MM.1S (cell line): ENCODE measurements at regions not wholly inside any gene's neighbourhood (a gene's known extent, or its start where the extent isn't known, plus 50 kb on each side); places are given as distances from the start of the nearest gene placed in this dataset.

Experiments used
- DNase-seq: peaks from one replicate; pipeline ENCODE4 v3.0.0-alpha.2; 2015
- H2AFZ ChIP-seq: fragments of 300-600 bp; sonication (generic); 2 replicates; pipeline ENCODE4 v1.6.0; 2016; ENCODE audit warnings: antibody characterized with exemption, low read length
- H3F3A ChIP-seq: fragments of 300-600 bp; sonication (generic); 2 replicates; pipeline ENCODE4 v1.6.1; 2016; ENCODE audit warnings: mild to moderate bottlenecking, antibody characterized with exemption, low read length, moderate library complexity, mixed read lengths; ENCODE audit not compliant: insufficient read depth
- H3K27ac ChIP-seq: fragments of 300-600 bp; sonication (generic); 2 replicates; pipeline ENCODE4 v1.5.1; 2016; ENCODE audit warnings: mild to moderate bottlenecking, low read length
- H3K27me3 ChIP-seq: fragments of 300-600 bp; sonication (generic); replicated peaks from 2 replicates; pipeline ENCODE4 v1.6.0; 2016; ENCODE audit warnings: low read length; ENCODE audit not compliant: insufficient read depth
- H3K36me3 ChIP-seq: fragments of 300-600 bp; sonication (generic); replicated peaks from 2 replicates; pipeline ENCODE4 v1.6.1; 2016; ENCODE audit warnings: mild to moderate bottlenecking, low read length, mixed read lengths; ENCODE audit not compliant: insufficient read depth
- H3K4me1 ChIP-seq: fragments of 300-600 bp; sonication (generic); 2 replicates; pipeline ENCODE4 v1.6.1; 2016; ENCODE audit warnings: low read length, mixed read lengths
- H3K4me2 ChIP-seq: fragments of 300-600 bp; sonication (generic); 2 replicates; pipeline ENCODE4 v1.6.0; 2016; ENCODE audit warnings: low read depth, low read length
- H3K4me3 ChIP-seq: fragments of 300-600 bp; sonication (generic); 2 replicates; pipeline ENCODE4 v1.5.1; 2016; ENCODE audit warnings: low read length, mixed read lengths
- H3K79me2 ChIP-seq: fragments of 300-600 bp; sonication (generic); 2 replicates; pipeline ENCODE4 v1.6.1; 2016; ENCODE audit warnings: mixed run types, low read length, mixed read lengths
- H3K9ac ChIP-seq: fragments of 300-600 bp; sonication (generic); 2 replicates; pipeline ENCODE4 v1.6.1; 2016; ENCODE audit warnings: low read length, mixed read lengths
- H3K9me2 ChIP-seq: fragments of 300-600 bp; sonication (generic); replicated peaks from 2 replicates; pipeline ENCODE4 v1.6.1; 2016; ENCODE audit warnings: mild to moderate bottlenecking, low read length, mixed read lengths; ENCODE audit not compliant: insufficient read depth
- H3K9me3 ChIP-seq: fragments of 300-600 bp; sonication (generic); replicated peaks from 2 replicates; pipeline ENCODE4 v1.6.1; 2016; ENCODE audit warnings: mild to moderate bottlenecking, low read length, mixed read lengths; ENCODE audit not compliant: insufficient read depth
- H4K20me1 ChIP-seq: fragments of 300-600 bp; sonication (generic); 2 replicates; pipeline ENCODE4 v1.6.1; 2016; ENCODE audit warnings: mild to moderate bottlenecking, low read length, moderate library complexity, mixed read lengths; ENCODE audit not compliant: insufficient read depth
- CTCF ChIP-seq: fragments of 300-600 bp; sonication (generic); IDR thresholded peaks from 2 replicates; pipeline ENCODE4 v1.5.1; 2016; ENCODE audit warnings: antibody characterized with exemption, low read length, mixed read lengths
- EZH2 ChIP-seq: fragments of 300-600 bp; sonication (generic); optimal IDR thresholded peaks from 2 replicates; pipeline ENCODE3; 2017; ENCODE audit warnings: low read depth, mild to moderate bottlenecking, antibody characterized with exemption, low read length, mixed read lengths
- EZH2phosphoT487 ChIP-seq: fragments of 300-600 bp; sonication (generic); IDR thresholded peaks from 2 replicates; pipeline ENCODE4 v1.6.1; 2018; ENCODE audit warnings: antibody characterized with exemption, low read length

- no peak overlapping the region for H3K27ac ChIP-seq
- no peak overlapping the region for H2AFZ ChIP-seq
- H3K4me1 ChIP-seq = no peaks in the 10 kb centered on the region
- H3K9ac ChIP-seq = no peak overlapping the region
- no peaks in the 10 kb centered on the region for H3K27me3 ChIP-seq
- H3K79me2 ChIP-seq = no peaks in the 10 kb centered on the region
- no peaks in the 10 kb centered on the region for H3F3A ChIP-seq
- no peak overlapping the region for H3K4me3 ChIP-seq
- H3K9me2 ChIP-seq = no peaks in the 10 kb centered on the region
- no peak overlapping the region for H3K4me2 ChIP-seq
- TF ChIP-seq EZH2 = no peak
- TF ChIP-seq EZH2phosphoT487 = no peak
- TF ChIP-seq CTCF = no peak
- no peaks in the 10 kb centered on the region for H3K36me3 ChIP-seq
- no peak for DNase-seq
- H3K9me3 ChIP-seq = no peaks in the 10 kb centered on the region
- no peaks in the 10 kb centered on the region for H4K20me1 ChIP-seq
Measured at GRCh38 chr5:105745111-105745510, 1925.6 kb downstream of the EFNA5 start.

- no peak for TF ChIP-seq EZH2
- TF ChIP-seq EZH2phosphoT487 = no peak
- no peak for TF ChIP-seq CTCF
- Histone ChIP-seq H3K36me3 (no peaks in the 10 kb centered on the region), H3K4me3 (0 out of 2 replicates have a peak overlapping the region, but pooled peaks have one; percentile 4), H3K27me3 (no peaks in the 10 kb centered on the region), H2AFZ (peak overlapping the region; percentile 7; the same call in 1 of the 2 replicates), H4K20me1 (no peaks in the 10 kb centered on the region), H3K9me2 (no peaks in the 10 kb centered on the region), H3K79me2 (no peaks in the 10 kb centered on the region), H3K27ac (peak overlapping the region; percentile 4; the same call in 1 of the 2 replicates), H3K4me2 (peak overlapping the region; percentile 35; the same call in 1 of the 2 replicates), H3K4me1 (0 out of 2 replicates have a peak, but pooled peaks cover 3% of the 10 kb centered on the region), H3K9ac (no peak overlapping the region), H3F3A (no peaks in the 10 kb centered on the region), H3K9me3 (no peaks in the 10 kb centered on the region)
- peak; percentile 15 for DNase-seq
Measured at GRCh38 chr5:105740242-105740641, 1930.5 kb downstream of the EFNA5 start.

- peak overlapping the region; percentile 35; the same call in 1 of the 2 replicates for H3K4me2 ChIP-seq
- H3K9me2 ChIP-seq = no peaks in the 10 kb centered on the region
- no peaks in the 10 kb centered on the region for H3F3A ChIP-seq
- H3K9me3 ChIP-seq = no peaks in the 10 kb centered on the region
- peak; percentile 43 for DNase-seq
- H3K27me3 ChIP-seq = no peaks in the 10 kb centered on the region
- no peak overlapping the region for H2AFZ ChIP-seq
- no peaks in the 10 kb centered on the region for H3K36me3 ChIP-seq
- no peak overlapping the region for H3K9ac ChIP-seq
- no peaks in the 10 kb centered on the region for H4K20me1 ChIP-seq
- 0 out of 2 replicates have a peak, but pooled peaks cover 3% of the 10 kb centered on the region for H3K4me1 ChIP-seq
- H3K27ac ChIP-seq = peak overlapping the region; percentile 4; the same call in 1 of the 2 replicates
- 0 out of 2 replicates have a peak overlapping the region, but pooled peaks have one; percentile 4 for H3K4me3 ChIP-seq
- no peaks in the 10 kb centered on the region for H3K79me2 ChIP-seq
- TF ChIP-seq CTCF (no peak), EZH2phosphoT487 (no peak), EZH2 (no peak)
Measured at GRCh38 chr5:105739732-105740131, 1931.0 kb downstream of the EFNA5 start.
